Neural cell (in vitro differentiated cells): ENCODE measurements at regions not wholly inside any gene's neighbourhood (a gene's known extent, or its start where the extent isn't known, plus 50 kb on each side); places are given as distances from the start of the nearest gene placed in this dataset.

ENCODE experiments used
- H2AFZ ChIP-seq: fragments of 200-600, 300-800 bp; sonication (generic), shearing (Covaris generic); 2 replicates; pipeline ENCODE4 v1.6.0; 2014; ENCODE audit warnings: low read depth, mild to moderate bottlenecking, antibody characterized with exemption, low read length, moderate library complexity
- H3F3A ChIP-seq: fragments of 200-600 bp; shearing (Covaris generic); 2 replicates; pipeline ENCODE4 v1.6.1; 2016; ENCODE audit warnings: mild to moderate bottlenecking, moderate library complexity, mixed read lengths, antibody characterized with exemption, low read length; ENCODE audit not compliant: insufficient read depth, poor library complexity, severe bottlenecking
- H3K27ac ChIP-seq: fragments of 200-600, 300-800 bp; sonication (generic), shearing (Covaris generic); 2 replicates; pipeline ENCODE4 v1.5.1; 2014; ENCODE audit warnings: mild to moderate bottlenecking, low read length, moderate library complexity
- H3K27me3 ChIP-seq: fragments of 300-800, 200-600 bp; sonication (generic), shearing (Covaris generic); 2 replicates; pipeline ENCODE4 v1.6.0; 2014; ENCODE audit warnings: mild to moderate bottlenecking, low read depth, low read length, moderate library complexity; ENCODE audit not compliant: insufficient read depth
- H3K36me3 ChIP-seq: fragments of 300-800, 200-600 bp; sonication (generic), shearing (Covaris generic); 2 replicates; pipeline ENCODE4 v1.5.1; 2014; ENCODE audit warnings: mild to moderate bottlenecking, antibody characterized with exemption, low read length, moderate library complexity; ENCODE audit not compliant: insufficient read depth
- H3K4me2 ChIP-seq: fragments of 300-800, 200-600 bp; sonication (generic), shearing (Covaris generic); 2 replicates; pipeline ENCODE4 v1.6.0; 2014; ENCODE audit warnings: mild to moderate bottlenecking, low read length
- H3K4me3 ChIP-seq: fragments of 300-800, 200-600 bp; sonication (generic), shearing (Covaris generic); 2 replicates; pipeline ENCODE4 v1.5.1; 2014; ENCODE audit warnings: mild to moderate bottlenecking, low read length, moderate library complexity
- H3K79me2 ChIP-seq: fragments of 200-600 bp; shearing (Covaris generic); replicated peaks from 2 replicates; pipeline ENCODE4 v1.6.0; 2014; ENCODE audit warnings: mild to moderate bottlenecking, low read length, moderate library complexity; ENCODE audit not compliant: insufficient read depth
- H3K9ac ChIP-seq: fragments of 300-800, 200-600 bp; sonication (generic), shearing (Covaris generic); 2 replicates; pipeline ENCODE4 v1.6.1; 2016; ENCODE audit warnings: mild to moderate bottlenecking, low read length, mixed read lengths
- H3K9me2 ChIP-seq: fragments of 200-600 bp; shearing (Covaris generic); 2 replicates; pipeline ENCODE4 v1.6.1; 2016; ENCODE audit warnings: mild to moderate bottlenecking, low read length, mixed read lengths; ENCODE audit not compliant: insufficient read depth
- H3K9me3 ChIP-seq: fragments of 200-600, 300-800 bp; sonication (generic), shearing (Covaris generic); 2 replicates; pipeline ENCODE4 v1.6.1; 2016; ENCODE audit warnings: mild to moderate bottlenecking, mixed run types, low read length, moderate library complexity, mixed read lengths
- H4K20me1 ChIP-seq: fragments of 200-600 bp; shearing (Covaris generic); 2 replicates; pipeline ENCODE4 v1.6.1; 2016; ENCODE audit warnings: mild to moderate bottlenecking, mixed run types; ENCODE audit not compliant: insufficient read depth
- CTCF ChIP-seq: fragments of 450-650 bp; IDR thresholded peaks from 2 replicates; pipeline ENCODE4 v1.5.1; 2014; ENCODE audit warnings: antibody characterized with exemption, mild to moderate bottlenecking, moderate library complexity; ENCODE audit not compliant: poor library complexity, severe bottlenecking
- EP300 ChIP-seq: fragments of 450-650 bp; conservative IDR thresholded peaks from 2 replicates; pipeline ENCODE4 v1.6.1; 2014; ENCODE audit warnings: antibody characterized with exemption, mild to moderate bottlenecking, moderate library complexity; ENCODE audit not compliant: poor library complexity, severe bottlenecking
- EZH2 ChIP-seq: fragments of 200-600, 300-800 bp; shearing (Covaris generic), sonication (generic); IDR thresholded peaks from 2 replicates; pipeline ENCODE4 v1.6.1; 2014; ENCODE audit warnings: antibody characterized with exemption, low read length, borderline replicate concordance, mild to moderate bottlenecking; ENCODE audit not compliant: insufficient read depth, poor library complexity, severe bottlenecking
- MXI1 ChIP-seq: fragments of 450-650 bp; conservative IDR thresholded peaks from 2 replicates; pipeline ENCODE4 v1.6.1; 2014; ENCODE audit warnings: antibody characterized with exemption, mild to moderate bottlenecking; ENCODE audit not compliant: poor library complexity, severe bottlenecking
- POLR2AphosphoS5 ChIP-seq: IDR thresholded peaks from 2 replicates; pipeline ENCODE4 v1.6.1; 2012
- RAD21 ChIP-seq: fragments of 450-650 bp; conservative IDR thresholded peaks from 2 replicates; pipeline ENCODE4 v1.6.1; 2014; ENCODE audit warnings: antibody characterized with exemption, mild to moderate bottlenecking, moderate library complexity
- REST ChIP-seq: IDR thresholded peaks from 2 replicates; pipeline ENCODE4 v1.6.1; 2012; ENCODE audit warnings: borderline replicate concordance
- SMC3 ChIP-seq: fragments of 450-650 bp; conservative IDR thresholded peaks from 2 replicates; pipeline ENCODE4 v1.6.1; 2014; ENCODE audit warnings: antibody characterized with exemption, mild to moderate bottlenecking, moderate library complexity; ENCODE audit not compliant: poor library complexity
- TAF1 ChIP-seq: IDR thresholded peaks from 2 replicates; pipeline ENCODE4 v1.6.1; 2012; ENCODE audit warnings: low read depth

GRCh38 chr2:11009176-11009575, 97.4 kb downstream of the KCNF1 start:
- H3K9ac ChIP-seq = no peak overlapping the region
- no peaks in the 10 kb centered on the region for H3K79me2 ChIP-seq
- H3K4me3 ChIP-seq = no peak overlapping the region
- no peak overlapping the region for H3K27ac ChIP-seq
- no peaks in the 10 kb centered on the region for H4K20me1 ChIP-seq
- no peaks in the 10 kb centered on the region for H3K9me3 ChIP-seq
- H3K36me3 ChIP-seq = no peaks in the 10 kb centered on the region
- H2AFZ ChIP-seq = no peak overlapping the region
- no peaks in the 10 kb centered on the region for H3K27me3 ChIP-seq
- H3K9me2 ChIP-seq = no peaks in the 10 kb centered on the region
- TF ChIP-seq MXI1 (no peak), CTCF (no peak), REST (no peak), POLR2AphosphoS5 (no peak), EP300 (no peak), TAF1 (no peak), SMC3 (no peak), EZH2 (no peak)
- no peaks in the 10 kb centered on the region for H3F3A ChIP-seq
- no peak overlapping the region for H3K4me2 ChIP-seq

GRCh38 chr2:11009891-11010290, 98.2 kb downstream of the KCNF1 start:
- no peaks in the 10 kb centered on the region for H3K79me2 ChIP-seq
- H3K4me2 ChIP-seq = no peak overlapping the region
- TF ChIP-seq POLR2AphosphoS5 (no peak), EZH2 (no peak), CTCF (no peak), SMC3 (no peak), TAF1 (no peak), EP300 (no peak), RAD21 (no peak), MXI1 (no peak), REST (no peak)
- no peak overlapping the region for H3K9ac ChIP-seq
- H3K27me3 ChIP-seq = no peaks in the 10 kb centered on the region
- no peaks in the 10 kb centered on the region for H3K9me2 ChIP-seq
- no peaks in the 10 kb centered on the region for H3F3A ChIP-seq
- H3K9me3 ChIP-seq = no peaks in the 10 kb centered on the region
- H3K4me3 ChIP-seq = no peak overlapping the region
- H4K20me1 ChIP-seq = no peaks in the 10 kb centered on the region
- H2AFZ ChIP-seq = no peak overlapping the region
- no peak overlapping the region for H3K27ac ChIP-seq
- no peaks in the 10 kb centered on the region for H3K36me3 ChIP-seq
